ENCODE measurements at regions not wholly inside any gene's neighbourhood (a gene's known extent, or its start where the extent isn't known, plus 50 kb on each side); places are given as distances from the start of the nearest gene placed in this dataset.

DNA sequence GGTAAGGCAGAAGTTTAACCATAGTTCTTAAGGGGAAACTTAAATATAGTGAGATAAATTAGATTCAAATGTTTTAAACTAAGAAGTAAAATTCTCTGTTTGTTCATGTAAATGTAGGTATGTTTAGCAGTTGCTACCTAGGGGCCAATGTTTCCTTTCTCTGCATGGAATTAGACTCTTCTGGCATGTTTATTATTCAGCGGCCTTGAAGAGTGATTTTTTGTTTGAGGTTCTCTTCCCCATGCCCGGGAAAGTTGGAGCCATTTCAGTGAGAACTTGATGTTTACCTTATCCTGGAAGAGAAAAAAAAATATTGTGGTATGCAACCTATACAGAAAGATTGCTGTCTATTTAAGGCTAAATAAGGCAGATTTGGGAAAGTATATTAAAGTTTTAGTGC lies 492.9 kb downstream of the KLF5 start:
- no peak overlapping the region for H3K9ac ChIP-seq (ENCODE audit: insufficient read length)
- H3K27ac ChIP-seq, result no peak overlapping the region
- no peak for TF ChIP-seq FOXP2 (optimal IDR thresholded peaks at IDR 0.05; ENCODE audit: control extremely low read depth, extremely low read length, insufficient read depth)
- no peak for TF ChIP-seq POLR2AphosphoS5 (IDR thresholded peaks at IDR 0.05; ENCODE audit: borderline replicate concordance, low read depth, low read length)
- TF ChIP-seq EZH2 (IDR thresholded peaks at IDR 0.05), result no peak
- H3K4me3 ChIP-seq, result no peak overlapping the region
- DNase-seq (ENCODE audit: low read depth, low spot score), result no peak
- no peaks in the 10 kb centered on the region for H3K9me3 ChIP-seq (ENCODE audit: low read depth, low read length)
- no peaks in the 10 kb centered on the region for H3K36me3 ChIP-seq (ENCODE audit: insufficient read depth, low read length)

DNA sequence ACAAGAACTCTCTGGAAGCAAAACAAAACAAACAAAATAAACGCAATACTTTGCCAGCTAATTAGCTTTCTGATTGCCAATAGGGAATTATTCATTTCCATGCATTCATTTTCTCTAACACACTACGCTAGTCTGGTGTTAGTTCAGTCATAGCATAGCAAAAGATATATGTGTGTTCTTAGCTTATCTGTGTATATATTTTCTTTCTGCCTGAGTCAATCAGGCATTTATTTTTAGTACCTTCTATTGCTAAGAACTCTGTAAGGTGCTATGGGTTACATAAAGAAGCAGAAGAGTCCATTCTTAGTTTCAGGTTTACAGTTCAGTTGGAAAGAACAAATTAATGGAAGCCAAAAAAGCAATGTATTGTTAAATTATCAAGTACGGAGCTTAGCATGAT lies 490.9 kb downstream of the KLF5 start:
- no peak for TF ChIP-seq POLR2AphosphoS5 (IDR thresholded peaks at IDR 0.05; ENCODE audit: borderline replicate concordance, low read depth, low read length)
- TF ChIP-seq EZH2 (IDR thresholded peaks at IDR 0.05), result no peak
- no peak for TF ChIP-seq FOXP2 (optimal IDR thresholded peaks at IDR 0.05; ENCODE audit: control extremely low read depth, extremely low read length, insufficient read depth)

DNA sequence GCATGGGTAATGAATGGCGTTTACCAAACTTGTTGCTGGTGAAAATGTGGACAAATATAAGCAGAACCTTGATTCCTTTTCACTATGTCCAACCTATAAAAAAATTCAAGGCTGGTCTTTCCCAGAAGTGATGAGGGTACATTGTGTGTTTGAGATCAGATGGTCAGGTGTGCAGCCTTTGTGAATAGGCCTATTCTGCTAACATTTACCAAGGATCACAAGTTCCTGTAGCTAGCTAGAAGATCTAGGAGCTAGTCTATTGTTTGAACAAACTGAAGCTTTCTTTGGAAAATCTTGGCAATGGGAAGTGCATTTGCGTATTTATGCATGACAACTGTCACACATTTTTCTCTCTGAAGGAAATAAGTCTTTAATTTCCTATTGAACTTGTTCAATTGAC lies 489.6 kb downstream of the KLF5 start:
- Histone ChIP-seq H3K36me3 (ENCODE audit: insufficient read depth, low read length) (no peaks in the 10 kb centered on the region), H3K9me3 (ENCODE audit: low read depth, low read length) (no peaks in the 10 kb centered on the region), H3K4me3 (no peak overlapping the region), H3K9ac (ENCODE audit: insufficient read length) (no peak overlapping the region), H3K27ac (no peak overlapping the region)
- TF ChIP-seq EZH2 (IDR thresholded peaks at IDR 0.05) (no peak), FOXP2 (optimal IDR thresholded peaks at IDR 0.05; ENCODE audit: control extremely low read depth, extremely low read length, insufficient read depth) (no peak), POLR2AphosphoS5 (IDR thresholded peaks at IDR 0.05; ENCODE audit: borderline replicate concordance, low read depth, low read length) (no peak)
- DNase-seq (ENCODE audit: low read depth, low spot score), result no peak

More for the DNA sequence above, 490.9 kb downstream of the KLF5 start:
- Histone ChIP-seq H3K36me3 (ENCODE audit: insufficient read depth, low read length) (no peaks in the 10 kb centered on the region), H3K9ac (ENCODE audit: insufficient read length) (no peak overlapping the region), H3K9me3 (ENCODE audit: low read depth, low read length) (no peaks in the 10 kb centered on the region), H3K27ac (no peak overlapping the region), H3K4me3 (no peak overlapping the region)
- DNase-seq (ENCODE audit: low read depth, low spot score), result no peak

DNA sequence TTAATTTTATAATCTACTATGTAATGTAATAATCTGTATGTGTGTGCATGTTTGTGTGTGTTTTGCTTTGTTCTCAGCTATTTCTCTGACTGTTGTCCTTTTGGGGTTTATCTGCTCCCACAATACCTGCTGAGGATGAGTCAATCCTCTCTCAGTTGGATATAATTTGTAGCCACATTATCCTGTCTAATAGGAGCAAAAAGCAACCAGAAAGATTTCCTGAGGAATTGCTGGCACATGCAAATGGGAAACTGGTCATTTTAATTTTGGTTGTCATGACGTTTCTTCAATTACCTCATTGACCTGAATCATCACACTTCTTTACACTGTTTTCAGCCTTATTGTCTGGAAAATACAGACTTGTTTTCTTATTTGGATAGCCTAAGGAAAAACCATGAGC lies 488.4 kb downstream of the KLF5 start:
- no peaks in the 10 kb centered on the region for H3K36me3 ChIP-seq (ENCODE audit: insufficient read depth, low read length)
- no peaks in the 10 kb centered on the region for H3K9me3 ChIP-seq (ENCODE audit: low read depth, low read length)
- no peak overlapping the region for H3K27ac ChIP-seq
- no peak for TF ChIP-seq FOXP2 (optimal IDR thresholded peaks at IDR 0.05; ENCODE audit: control extremely low read depth, extremely low read length, insufficient read depth)
- no peak for TF ChIP-seq POLR2AphosphoS5 (IDR thresholded peaks at IDR 0.05; ENCODE audit: borderline replicate concordance, low read depth, low read length)
- TF ChIP-seq EZH2 (IDR thresholded peaks at IDR 0.05), result no peak
- DNase-seq (ENCODE audit: low read depth, low spot score), result no peak
- no peak overlapping the region for H3K9ac ChIP-seq (ENCODE audit: insufficient read length)
- H3K4me3 ChIP-seq, result no peak overlapping the region

DNA sequence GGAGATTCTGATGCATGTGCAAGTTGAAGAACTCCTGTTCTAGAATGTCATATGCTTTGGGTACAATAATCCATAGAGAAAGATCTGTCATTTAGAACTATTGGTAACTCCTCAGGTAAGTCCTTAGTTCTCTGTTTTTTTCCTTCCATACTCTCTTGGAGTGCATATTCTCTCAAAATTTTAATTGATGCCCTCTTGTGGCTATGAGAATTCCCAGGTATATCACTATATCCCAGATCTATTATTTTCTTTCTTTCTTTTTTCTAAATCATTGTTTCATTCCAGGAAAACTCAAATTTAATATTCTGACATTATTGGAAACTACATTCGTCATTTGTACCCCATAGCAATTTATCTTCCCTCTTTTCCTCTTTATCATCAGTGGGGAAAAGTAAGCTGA lies 485.4 kb downstream of the KLF5 start:
- TF ChIP-seq EZH2 (IDR thresholded peaks at IDR 0.05) (no peak), FOXP2 (optimal IDR thresholded peaks at IDR 0.05; ENCODE audit: control extremely low read depth, extremely low read length, insufficient read depth) (no peak), POLR2AphosphoS5 (IDR thresholded peaks at IDR 0.05; ENCODE audit: borderline replicate concordance, low read depth, low read length) (no peak)
- H3K27ac ChIP-seq, result no peak overlapping the region
- H3K4me3 ChIP-seq, result no peak overlapping the region
- H3K9me3 ChIP-seq (ENCODE audit: low read depth, low read length), result no peaks in the 10 kb centered on the region
- no peaks in the 10 kb centered on the region for H3K36me3 ChIP-seq (ENCODE audit: insufficient read depth, low read length)
- H3K9ac ChIP-seq (ENCODE audit: insufficient read length), result no peak overlapping the region
- DNase-seq (ENCODE audit: low read depth, low spot score), result no peak

DNA sequence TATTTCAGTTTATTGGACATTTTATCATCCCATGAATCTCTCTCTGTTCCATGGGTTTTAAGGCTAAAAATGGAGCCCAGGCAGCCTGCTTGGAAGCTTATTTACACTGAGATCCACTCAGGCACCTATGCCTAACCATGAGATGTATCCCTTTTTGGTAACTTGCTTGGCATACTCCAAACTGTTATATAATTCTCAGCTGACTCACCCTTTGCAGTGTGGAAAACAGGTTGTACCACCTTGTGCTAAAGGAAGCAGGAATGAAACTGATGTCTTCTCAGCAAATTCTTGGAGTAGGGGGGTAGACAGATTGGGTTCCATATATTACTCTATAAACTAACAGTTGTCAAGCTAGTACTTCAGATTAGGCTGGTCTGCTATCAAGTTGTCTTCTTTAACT lies 483.6 kb downstream of the KLF5 start:
- no peak overlapping the region for H3K4me3 ChIP-seq
- TF ChIP-seq EZH2 (IDR thresholded peaks at IDR 0.05) (no peak), POLR2AphosphoS5 (IDR thresholded peaks at IDR 0.05; ENCODE audit: borderline replicate concordance, low read depth, low read length) (no peak), FOXP2 (optimal IDR thresholded peaks at IDR 0.05; ENCODE audit: control extremely low read depth, extremely low read length, insufficient read depth) (no peak)

DNA sequence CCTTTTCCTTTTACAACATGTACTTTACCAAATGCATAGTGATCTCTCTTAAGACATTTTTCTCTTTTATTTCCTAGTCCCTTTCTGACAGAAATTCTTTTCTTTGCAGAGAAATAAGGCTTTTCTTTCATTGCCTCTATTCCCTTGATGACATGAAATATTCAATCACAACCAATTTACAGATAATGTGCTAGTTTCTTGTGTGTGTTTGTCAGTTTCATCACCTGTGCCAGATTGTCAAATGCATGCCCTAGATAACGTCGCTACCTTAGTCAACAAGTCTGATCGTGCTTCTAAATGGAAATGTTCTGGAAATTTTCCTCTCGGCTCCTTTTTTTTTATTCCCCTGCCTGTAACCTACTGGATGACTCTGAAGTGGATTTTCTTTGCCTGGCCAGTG lies 478.1 kb downstream of the KLF5 start:
- Histone ChIP-seq H3K4me3 (no peak overlapping the region), H3K27ac (no peak overlapping the region), H3K9ac (ENCODE audit: insufficient read length) (no peak overlapping the region), H3K36me3 (ENCODE audit: insufficient read depth, low read length) (no peaks in the 10 kb centered on the region), H3K9me3 (ENCODE audit: low read depth, low read length) (no peaks in the 10 kb centered on the region)
- TF ChIP-seq POLR2AphosphoS5 (IDR thresholded peaks at IDR 0.05; ENCODE audit: borderline replicate concordance, low read depth, low read length), result no peak
- no peak for DNase-seq (ENCODE audit: low read depth, low spot score)

More for the DNA sequence above, 483.6 kb downstream of the KLF5 start:
- H3K27ac ChIP-seq, result no peak overlapping the region
- no peak overlapping the region for H3K9ac ChIP-seq (ENCODE audit: insufficient read length)
- H3K36me3 ChIP-seq (ENCODE audit: insufficient read depth, low read length), result no peaks in the 10 kb centered on the region
- no peaks in the 10 kb centered on the region for H3K9me3 ChIP-seq (ENCODE audit: low read depth, low read length)
- no peak for DNase-seq (ENCODE audit: low read depth, low spot score)

DNA sequence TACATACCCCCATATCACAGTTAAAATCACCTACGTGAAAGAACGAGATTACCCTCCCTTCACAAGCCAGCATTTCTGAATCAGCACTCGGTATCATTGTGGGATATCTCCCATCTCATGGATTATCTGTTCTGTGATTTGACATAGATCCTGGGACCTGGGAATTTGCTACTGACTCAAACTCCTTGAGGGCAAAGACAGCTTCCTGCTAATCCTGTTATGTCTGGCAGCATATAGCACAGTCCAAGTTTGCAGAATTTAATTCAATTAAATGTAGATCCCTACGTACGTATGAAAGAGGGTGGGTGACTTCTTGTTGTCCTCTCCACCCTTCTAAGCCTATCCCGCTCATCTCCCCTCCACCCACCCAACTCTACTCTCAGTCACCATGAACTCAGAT lies 476.5 kb downstream of the KLF5 start:
- no peak overlapping the region for H3K4me3 ChIP-seq
- no peak for TF ChIP-seq POLR2AphosphoS5 (IDR thresholded peaks at IDR 0.05; ENCODE audit: borderline replicate concordance, low read depth, low read length)
- TF ChIP-seq EZH2 (IDR thresholded peaks at IDR 0.05), result no peak
- no peak for TF ChIP-seq FOXP2 (optimal IDR thresholded peaks at IDR 0.05; ENCODE audit: control extremely low read depth, extremely low read length, insufficient read depth)
- no peaks in the 10 kb centered on the region for H3K9me3 ChIP-seq (ENCODE audit: low read depth, low read length)
- no peak for DNase-seq (ENCODE audit: low read depth, low spot score)
- no peak overlapping the region for H3K27ac ChIP-seq
- H3K9ac ChIP-seq (ENCODE audit: insufficient read length), result no peak overlapping the region
- H3K36me3 ChIP-seq (ENCODE audit: insufficient read depth, low read length), result no peaks in the 10 kb centered on the region

DNA sequence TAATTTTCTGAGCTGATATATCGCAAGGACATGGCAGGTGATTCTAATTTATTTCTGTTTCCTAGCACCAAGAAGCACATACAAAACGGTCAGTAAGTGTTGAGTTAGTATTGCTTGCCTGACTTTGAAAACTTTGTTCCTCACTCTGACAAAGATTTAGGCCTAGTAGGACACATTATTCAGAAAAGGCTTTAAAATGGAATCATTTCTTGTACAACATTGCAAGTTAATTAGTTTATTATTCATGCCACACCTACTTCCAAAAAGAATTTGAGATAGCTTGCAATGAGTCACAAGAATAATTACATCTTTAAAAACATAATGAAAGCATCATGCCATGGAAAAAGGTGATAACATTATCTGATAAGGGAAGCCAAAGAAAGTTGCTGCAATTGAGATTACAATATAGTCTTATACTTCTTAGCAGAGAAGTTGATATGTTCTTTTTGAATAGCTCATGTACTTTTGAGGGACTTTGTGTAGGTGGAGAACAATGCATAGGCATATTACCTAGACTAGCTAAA lies 474.2 kb downstream of the KLF5 start:
- Histone ChIP-seq H3K9me3 (ENCODE audit: low read depth, low read length) (no peaks in the 10 kb centered on the region), H3K9ac (ENCODE audit: insufficient read length) (no peak overlapping the region), H3K4me3 (no peak overlapping the region), H3K36me3 (ENCODE audit: insufficient read depth, low read length) (no peaks in the 10 kb centered on the region), H3K27ac (no peak overlapping the region)
- no peak for TF ChIP-seq EZH2 (IDR thresholded peaks at IDR 0.05)
- no peak for TF ChIP-seq FOXP2 (optimal IDR thresholded peaks at IDR 0.05; ENCODE audit: control extremely low read depth, extremely low read length, insufficient read depth)
- no peak for TF ChIP-seq POLR2AphosphoS5 (IDR thresholded peaks at IDR 0.05; ENCODE audit: borderline replicate concordance, low read depth, low read length)
- no peak for DNase-seq (ENCODE audit: low read depth, low spot score)

Measured in SK-N-MC (cell line).